ENCODE measurements at regions not wholly inside any gene's neighbourhood (a gene's known extent, or its start where the extent isn't known, plus 50 kb on each side); places are given as distances from the start of the nearest gene placed in this dataset.

DNA sequence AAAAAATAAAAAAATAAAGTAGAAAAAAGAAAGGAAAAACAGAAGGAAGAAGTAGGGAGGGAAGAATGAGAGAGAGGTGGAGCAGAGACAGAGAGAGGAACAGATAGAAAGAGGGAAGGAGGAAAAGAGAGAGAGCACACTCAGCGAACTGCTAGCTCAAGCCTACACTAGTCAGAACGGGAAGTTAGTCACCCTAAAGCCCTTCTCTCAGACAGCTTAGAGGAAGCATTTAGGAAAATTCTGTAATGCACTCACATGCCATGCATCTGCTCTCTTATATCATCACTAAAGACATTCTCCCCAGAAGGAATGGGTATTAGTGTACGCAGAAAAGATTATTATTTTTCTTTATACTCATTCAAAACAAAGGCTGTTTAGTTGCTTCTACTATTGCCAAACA, 68.1 kb upstream of the SULT1C3 start:
- TF ChIP-seq CTCF (IDR thresholded peaks at IDR 0.05), result no peak
- TF ChIP-seq POLR2AphosphoS5 (IDR thresholded peaks at IDR 0.05), result no peak
